Body of pancreas (tissue), 4 donors: ENCODE measurements at regions not wholly inside any gene's neighbourhood (a gene's known extent, or its start where the extent isn't known, plus 50 kb on each side); places are given as distances from the start of the nearest gene placed in this dataset.

Source experiments
- CTCF ChIP-seq, 7 experiments: fragments of 450-650 bp in 4 of 7; fragments of 200-600 bp in 3 of 7; sonication (generic) in 3 of 7; IDR thresholded peaks; one replicate each; pipeline ENCODE4 v1.5.1; 2016 to 2019; ENCODE audit warnings: antibody characterized with exemption in 7 of 7
- POLR2A ChIP-seq, 3 donors: fragments of 450-650 bp; IDR thresholded peaks; one replicate each; pipeline ENCODE4 v1.6.1; 2016; ENCODE audit warnings: antibody characterized with exemption in 3 of 3, mild to moderate bottlenecking in 2 of 3

GRCh38 chr1:229196404-229197264 is 74.3 kb upstream of the RAB4A start:
- TF ChIP-seq POLR2A (IDR thresholded peaks at IDR 0.05) (no peak), CTCF (IDR thresholded peaks at IDR 0.05) (no peak)
